PC-3 (cell line): ENCODE measurements at regions not wholly inside any gene's neighbourhood (a gene's known extent, or its start where the extent isn't known, plus 50 kb on each side); places are given as distances from the start of the nearest gene placed in this dataset.

Experiments used
- ATAC-seq: fragments of 200-7000 bp; cut with Tn5 transposase; 2 replicates; pipeline ENCODE4 v1.9.1; 2020; ENCODE audit warnings: mild to moderate bottlenecking, moderate library complexity
- BruUV-seq: library from RNA; stranded (reverse); fragments of 400-500 nt; replicated peaks from 2 replicates; lab custom pipeline; 2021; lab: Mats Ljungman, UMichigan
- CTCF ChIA-PET: fragments of 300-600 bp; sonication (Branson Sonifier 250); formaldehyde crosslinking; loops from one replicate; lab custom pipeline; 2022; ENCODE audit warnings: antibody characterized with exemption; lab: Charles Lee
- POLR2A ChIA-PET: fragments of 300-600 bp; sonication (Branson Sonifier 250); formaldehyde crosslinking; loops from one replicate; lab custom pipeline; 2022; ENCODE audit warnings: antibody characterized with exemption; ENCODE audit not compliant: unreplicated experiment; lab: Charles Lee
- DNase-seq: peaks from one replicate; pipeline ENCODE4 v3.0.0-alpha.2; 2015
- H2AFZ ChIP-seq: fragments of 300-600 bp; sonication (generic); 2 replicates; pipeline ENCODE4 v1.6.0; 2016; ENCODE audit warnings: antibody characterized with exemption, low read length
- H3F3A ChIP-seq: fragments of 300-600 bp; sonication (generic); one replicate; pipeline ENCODE4 v1.6.0; 2017; ENCODE audit warnings: antibody characterized with exemption, low read length, control low read depth, mild to moderate bottlenecking; ENCODE audit not compliant: unreplicated experiment
- H3K27ac ChIP-seq: fragments of 300-600 bp; sonication (generic); 2 replicates; pipeline ENCODE4 v1.5.1; 2016; ENCODE audit warnings: mild to moderate bottlenecking, low read length
- H3K27me3 ChIP-seq: fragments of 300-600 bp; sonication (generic); 2 replicates; pipeline ENCODE4 v1.6.1; 2016; ENCODE audit warnings: low read length, mixed read lengths
- H3K36me3 ChIP-seq: fragments of 300-600 bp; sonication (generic); 2 replicates; pipeline ENCODE4 v1.6.1; 2016; ENCODE audit warnings: low read depth, mixed run types, low read length, mixed read lengths
- H3K4me1 ChIP-seq: fragments of 300-600 bp; sonication (generic); 2 replicates; pipeline ENCODE4 v1.5.1; 2016; ENCODE audit warnings: low read length; ENCODE audit not compliant: insufficient read depth
- H3K4me2 ChIP-seq: fragments of 300-600 bp; sonication (generic); 2 replicates; pipeline ENCODE4 v1.6.0; 2016; ENCODE audit warnings: low read length
- H3K4me3 ChIP-seq: fragments of 300-600 bp; sonication (generic); 2 replicates; pipeline ENCODE4 v1.5.1; 2016; ENCODE audit warnings: mild to moderate bottlenecking, low read length, mixed read lengths
- H3K79me2 ChIP-seq: fragments of 300-600 bp; sonication (generic); 2 replicates; pipeline ENCODE4 v1.6.1; 2017; ENCODE audit warnings: low read length, mixed read lengths
- H3K9ac ChIP-seq: fragments of 300-600 bp; sonication (generic); 2 replicates; pipeline ENCODE4 v1.6.0; 2016; ENCODE audit warnings: mild to moderate bottlenecking, low read length
- H3K9me2 ChIP-seq: fragments of 300-600 bp; sonication (generic); replicated peaks from 2 replicates; pipeline ENCODE4 v1.6.1; 2016; ENCODE audit warnings: mixed run types, low read length, mixed read lengths
- H3K9me3 ChIP-seq: fragments of 300-600 bp; sonication (generic); 2 replicates; pipeline ENCODE4 v1.6.1; 2016; ENCODE audit warnings: low read length, mixed read lengths
- H4K20me1 ChIP-seq: fragments of 300-600 bp; sonication (generic); 2 replicates; pipeline ENCODE4 v1.6.1; 2016; ENCODE audit warnings: low read length, mixed read lengths
- EZH2 ChIP-seq: fragments of 300-600 bp; sonication (generic); IDR thresholded peaks from one replicate; pipeline ENCODE4 v1.6.1; 2017; ENCODE audit warnings: antibody characterized with exemption, mild to moderate bottlenecking, low read length; ENCODE audit not compliant: unreplicated experiment
- EZH2phosphoT487 ChIP-seq: fragments of 300-600 bp; sonication (generic); IDR thresholded peaks from 2 replicates; pipeline ENCODE4 v1.6.1; 2018; ENCODE audit warnings: mild to moderate bottlenecking, antibody characterized with exemption, low read length, borderline replicate concordance
- intact Hi-C: fragments of 100-400 bp; cut with micrococcal nuclease; formaldehyde crosslinking; loops from 2 replicates; pipeline ENCODE4 v1.9.0; 2023
- TF ChIP-seq, protein P1 (sequence below): fragments of 300-600 bp; sonication (generic); conservative IDR thresholded peaks from 2 replicates; pipeline ENCODE4 v1.5.1; 2017; ENCODE audit warnings: antibody characterized with exemption, low read depth, mild to moderate bottlenecking, low read length

DNA sequence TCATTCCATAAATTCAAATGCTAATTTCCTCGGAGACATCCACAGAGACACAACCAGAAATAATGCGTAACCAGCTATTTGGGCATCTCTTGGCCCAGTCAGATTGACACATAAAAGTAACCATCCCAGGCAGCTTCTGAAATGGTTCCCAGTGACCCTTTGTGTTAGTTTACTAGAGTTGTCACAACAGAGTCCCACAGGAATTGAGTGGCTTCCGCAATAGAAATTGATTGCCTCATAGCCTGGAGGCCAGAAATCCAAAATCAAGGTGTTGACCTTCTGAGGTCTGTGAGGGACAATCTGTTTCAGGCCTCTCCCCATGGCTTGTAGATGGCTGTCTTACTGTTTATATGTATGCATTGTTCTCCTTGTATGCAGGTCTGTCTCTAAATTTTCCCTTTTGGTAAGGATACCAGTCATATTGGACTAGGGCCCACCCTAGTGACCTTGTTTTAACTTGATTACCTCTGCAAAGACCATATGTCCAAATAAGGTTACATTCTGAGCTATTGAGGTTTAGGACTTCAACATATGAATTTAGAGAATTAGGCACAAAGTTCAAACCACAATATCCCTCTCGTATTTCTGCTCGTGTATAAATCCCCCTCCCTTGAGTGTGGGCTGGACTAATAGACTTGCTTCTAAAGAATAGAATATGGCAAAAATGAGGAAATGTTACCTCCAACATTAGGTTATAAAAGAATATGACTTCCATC is 78.2 kb upstream of the FGGY start:
- Histone ChIP-seq H3K36me3 (no peaks in the 10 kb centered on the region), H3K4me2 (no peak overlapping the region), H3F3A (no peaks in the 10 kb centered on the region), H3K27ac (no peak overlapping the region), H2AFZ (no peak overlapping the region), H3K9me3 (no peaks in the 10 kb centered on the region), H3K4me1 (peaks cover 17% of the 10 kb centered on the region), H3K27me3 (no peaks in the 10 kb centered on the region), H3K9ac (no peak overlapping the region), H3K79me2 (no peaks in the 10 kb centered on the region), H3K9me2 (no peaks in the 10 kb centered on the region), H4K20me1 (no peaks in the 10 kb centered on the region), H3K4me3 (no peak overlapping the region)
- TF ChIP-seq EZH2phosphoT487 (no peak), EZH2 (no peak)
- TF ChIP-seq, protein P1, sequence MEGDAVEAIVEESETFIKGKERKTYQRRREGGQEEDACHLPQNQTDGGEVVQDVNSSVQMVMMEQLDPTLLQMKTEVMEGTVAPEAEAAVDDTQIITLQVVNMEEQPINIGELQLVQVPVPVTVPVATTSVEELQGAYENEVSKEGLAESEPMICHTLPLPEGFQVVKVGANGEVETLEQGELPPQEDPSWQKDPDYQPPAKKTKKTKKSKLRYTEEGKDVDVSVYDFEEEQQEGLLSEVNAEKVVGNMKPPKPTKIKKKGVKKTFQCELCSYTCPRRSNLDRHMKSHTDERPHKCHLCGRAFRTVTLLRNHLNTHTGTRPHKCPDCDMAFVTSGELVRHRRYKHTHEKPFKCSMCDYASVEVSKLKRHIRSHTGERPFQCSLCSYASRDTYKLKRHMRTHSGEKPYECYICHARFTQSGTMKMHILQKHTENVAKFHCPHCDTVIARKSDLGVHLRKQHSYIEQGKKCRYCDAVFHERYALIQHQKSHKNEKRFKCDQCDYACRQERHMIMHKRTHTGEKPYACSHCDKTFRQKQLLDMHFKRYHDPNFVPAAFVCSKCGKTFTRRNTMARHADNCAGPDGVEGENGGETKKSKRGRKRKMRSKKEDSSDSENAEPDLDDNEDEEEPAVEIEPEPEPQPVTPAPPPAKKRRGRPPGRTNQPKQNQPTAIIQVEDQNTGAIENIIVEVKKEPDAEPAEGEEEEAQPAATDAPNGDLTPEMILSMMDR = no peak
- ChIA-PET POLR2A (no interaction called here), CTCF (no interaction called here)
- intact Hi-C loops = no loop called here
- ATAC-seq (no peak), DNase-seq (no peak)
- no TSS peak for BruUV-seq

DNA sequence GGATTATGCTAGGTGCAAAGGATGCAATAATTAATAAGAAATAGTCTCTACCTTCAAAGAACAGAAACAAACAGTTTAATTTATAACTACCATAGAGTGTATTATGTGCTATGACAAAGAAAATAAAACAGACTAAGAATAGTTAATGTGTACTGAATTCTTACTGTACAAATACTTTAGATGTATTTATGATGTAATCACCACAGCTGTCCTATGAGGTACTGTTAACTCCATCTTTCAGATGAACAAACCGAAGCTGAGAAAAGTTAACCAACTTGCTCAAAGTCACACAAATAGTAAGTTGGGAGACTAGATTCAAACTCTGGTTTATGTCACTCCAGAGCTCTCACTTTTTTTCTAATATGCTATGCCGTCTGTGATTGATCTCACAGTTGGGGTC is 77.0 kb upstream of the FGGY start:
- DNase-seq (no peak), ATAC-seq (no peak)
- Histone ChIP-seq H3K9ac (no peak overlapping the region), H3K27me3 (no peaks in the 10 kb centered on the region), H4K20me1 (no peaks in the 10 kb centered on the region), H3K36me3 (no peaks in the 10 kb centered on the region), H3F3A (no peaks in the 10 kb centered on the region), H3K9me3 (no peaks in the 10 kb centered on the region), H3K27ac (no peak overlapping the region), H3K9me2 (no peaks in the 10 kb centered on the region), H3K4me1 (peaks cover 8% of the 10 kb centered on the region), H2AFZ (no peak overlapping the region), H3K4me2 (no peak overlapping the region), H3K4me3 (no peak overlapping the region), H3K79me2 (no peaks in the 10 kb centered on the region)
- TF ChIP-seq EZH2phosphoT487 (no peak), EZH2 (no peak)
- TF ChIP-seq, protein P1 = no peak
- intact Hi-C loops = no loop called here
- CTCF ChIA-PET = no interaction called here
- POLR2A ChIA-PET = no interaction called here
- BruUV-seq = no TSS peak

DNA sequence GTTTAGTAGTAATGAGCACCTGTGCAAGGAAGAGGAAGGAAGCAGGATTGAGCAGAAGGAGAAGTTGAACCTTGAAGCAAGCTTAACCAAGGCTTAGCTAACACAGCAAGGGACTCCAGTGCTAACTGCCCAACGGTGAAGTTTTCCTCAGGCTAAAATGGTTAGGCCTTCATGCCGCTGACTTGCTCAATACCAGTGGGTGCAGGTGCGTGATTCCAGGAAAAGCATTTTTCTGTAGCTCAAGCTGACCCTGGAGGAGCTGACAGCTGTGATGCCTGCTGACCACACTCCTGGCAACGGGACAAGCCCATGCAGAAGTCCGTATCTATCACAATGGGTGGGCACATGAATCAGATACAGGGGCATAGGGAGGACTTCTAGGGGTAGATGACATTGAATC is 76.5 kb upstream of the FGGY start:
- H3F3A ChIP-seq = no peaks in the 10 kb centered on the region
- no peak overlapping the region for H2AFZ ChIP-seq
- H3K36me3 ChIP-seq = no peaks in the 10 kb centered on the region
- no peaks in the 10 kb centered on the region for H3K9me3 ChIP-seq
- no peaks in the 10 kb centered on the region for H4K20me1 ChIP-seq
- H3K4me2 ChIP-seq = no peak overlapping the region
- no peak overlapping the region for H3K4me3 ChIP-seq
- no peaks in the 10 kb centered on the region for H3K79me2 ChIP-seq
- no peak for DNase-seq
- H3K9me2 ChIP-seq = no peaks in the 10 kb centered on the region
- H3K27me3 ChIP-seq = no peaks in the 10 kb centered on the region
- intact Hi-C loops = no loop called here
- ChIA-PET CTCF (no interaction called here), POLR2A (no interaction called here)
- no TSS peak for BruUV-seq
- no peak overlapping the region for H3K27ac ChIP-seq
- H3K9ac ChIP-seq = no peak overlapping the region
- peaks cover 4% of the 10 kb centered on the region for H3K4me1 ChIP-seq
- TF ChIP-seq EZH2 (no peak), EZH2phosphoT487 (no peak)
- TF ChIP-seq, protein P1 = no peak
- no peak for ATAC-seq
